ENCODE measurements at regions not wholly inside any gene's neighbourhood (a gene's known extent, or its start where the extent isn't known, plus 50 kb on each side); places are given as distances from the start of the nearest gene placed in this dataset.

- no peak for DNase-seq (ENCODE audit: low read depth)
Measured at GRCh38 chr18:40882468-40882867, 1072.6 kb upstream of the PIK3C3 start.

- no peak for DNase-seq (ENCODE audit: low read depth)
Measured at GRCh38 chr18:40878371-40878770, 1076.7 kb upstream of the PIK3C3 start.

- no peak for DNase-seq (ENCODE audit: low read depth)
Measured at GRCh38 chr18:40877096-40877495, 1077.9 kb upstream of the PIK3C3 start.

- no peak for DNase-seq (ENCODE audit: low read depth)
Measured at GRCh38 chr18:40875101-40875615, 1079.9 kb upstream of the PIK3C3 start.

- no peak for DNase-seq (ENCODE audit: low read depth)
Measured at GRCh38 chr18:40874233-40874632, 1080.8 kb upstream of the PIK3C3 start.

- no peak for DNase-seq (ENCODE audit: low read depth)
Measured at GRCh38 chr18:40868110-40868858, 1086.8 kb upstream of the PIK3C3 start.

GRCh38 chr18:40867459-40867858 lies 1087.6 kb upstream of the PIK3C3 start:
- DNase-seq (ENCODE audit: low read depth), result no peak

GRCh38 chr18:40866968-40867367 lies 1088.1 kb upstream of the PIK3C3 start:
- no peak for DNase-seq (ENCODE audit: low read depth)

GRCh38 chr18:40866013-40866645 lies 1088.9 kb upstream of the PIK3C3 start:
- DNase-seq (ENCODE audit: low read depth), result no peak

GRCh38 chr18:40864846-40865245 lies 1090.2 kb upstream of the PIK3C3 start:
- no peak for DNase-seq (ENCODE audit: low read depth)

GRCh38 chr18:40863801-40864200 lies 1091.2 kb upstream of the PIK3C3 start:
- DNase-seq (ENCODE audit: low read depth), result no peak

GRCh38 chr18:40860189-40860588 lies 1094.8 kb upstream of the PIK3C3 start:
- DNase-seq (ENCODE audit: low read depth), result no peak

- DNase-seq (ENCODE audit: low read depth), result no peak
Measured at GRCh38 chr18:40855661-40856060, 1099.4 kb upstream of the PIK3C3 start.

- DNase-seq (ENCODE audit: low read depth), result no peak
Measured at GRCh38 chr18:40852406-40852805, 1102.6 kb upstream of the PIK3C3 start.

GRCh38 chr18:40851014-40851429 lies 1104.0 kb upstream of the PIK3C3 start:
- no peak for DNase-seq (ENCODE audit: low read depth)

GRCh38 chr18:40849886-40850285 lies 1105.1 kb upstream of the PIK3C3 start:
- no peak for DNase-seq (ENCODE audit: low read depth)

- DNase-seq (ENCODE audit: low read depth), result no peak
Measured at GRCh38 chr18:40841467-40841866, 1113.6 kb upstream of the PIK3C3 start.

GRCh38 chr18:40841063-40841462 lies 1114.0 kb upstream of the PIK3C3 start:
- no peak for DNase-seq (ENCODE audit: low read depth)

GRCh38 chr18:40832362-40832761 lies 1122.7 kb upstream of the PIK3C3 start:
- no peak for DNase-seq (ENCODE audit: low read depth)

GRCh38 chr18:40824291-40824690 lies 1130.7 kb upstream of the PIK3C3 start:
- DNase-seq (ENCODE audit: low read depth), result no peak

- no peak for DNase-seq (ENCODE audit: low read depth)
Measured at GRCh38 chr18:40821596-40822243, 1133.3 kb upstream of the PIK3C3 start.

GRCh38 chr18:40812981-40813515 lies 1142.0 kb upstream of the PIK3C3 start:
- DNase-seq (ENCODE audit: low read depth), result no peak

- DNase-seq (ENCODE audit: low read depth), result no peak
Measured at GRCh38 chr18:40810372-40810771, 1144.7 kb upstream of the PIK3C3 start.

Data from activated T-helper 9 cell treated with anti-CD3 and anti-CD28 coated beads, Interleukin-2, amount 50 U/mL, for 16 hours (primary cell).